Gastrocnemius medialis (tissue), 4 donors: ENCODE measurements at regions not wholly inside any gene's neighbourhood (a gene's known extent, or its start where the extent isn't known, plus 50 kb on each side); places are given as distances from the start of the nearest gene placed in this dataset.

Source experiments
- CTCF ChIP-seq, 5 experiments: fragments of 450-650 bp in 3 of 5; fragments of 200-600 bp in 2 of 5; sonication (generic) in 2 of 5; IDR thresholded peaks in 4 of 5; conservative IDR thresholded peaks in 1 of 5; 1 replicate in 4 of 5; 2 replicates in 1 of 5; pipeline ENCODE4 v1.5.1; 2016 to 2019; ENCODE audit warnings: antibody characterized with exemption in 5 of 5, mild to moderate bottlenecking in 3 of 5, moderate library complexity in 3 of 5
- POLR2A ChIP-seq, 2 donors: fragments of 450-650 bp; IDR thresholded peaks; one replicate each; pipeline ENCODE4 v1.6.1; 2017; ENCODE audit warnings: antibody characterized with exemption in 2 of 2, mild to moderate bottlenecking in 2 of 2, moderate library complexity in 2 of 2

DNA sequence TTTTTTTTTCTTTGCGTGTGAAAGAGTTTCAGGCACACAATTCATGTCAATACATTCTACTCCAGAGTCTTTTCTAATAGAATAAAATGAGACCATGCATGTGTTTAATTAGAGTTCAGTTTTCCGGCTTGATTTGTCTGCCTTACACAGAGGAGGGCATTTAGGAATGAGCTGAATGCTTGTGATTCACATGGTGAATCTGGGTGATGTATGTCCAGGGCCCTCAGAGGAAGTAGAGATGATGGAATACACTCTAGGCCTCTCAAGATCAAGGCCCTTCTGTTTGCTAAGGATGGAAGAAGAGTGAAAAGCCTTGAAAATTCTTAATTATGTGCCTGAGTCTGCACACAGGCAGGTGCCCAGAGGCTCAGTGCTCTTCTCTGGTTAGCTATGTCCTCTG lies 71.0 kb upstream of the CYRIA start:
- TF ChIP-seq CTCF (IDR thresholded peaks at IDR 0.05 in 4 of 5, conservative IDR thresholded peaks at IDR 0.05 in 1 of 5) (no peak), POLR2A (IDR thresholded peaks at IDR 0.05) (no peak)
